ENCODE measurements at regions not wholly inside any gene's neighbourhood (a gene's known extent, or its start where the extent isn't known, plus 50 kb on each side); places are given as distances from the start of the nearest gene placed in this dataset.

DNA sequence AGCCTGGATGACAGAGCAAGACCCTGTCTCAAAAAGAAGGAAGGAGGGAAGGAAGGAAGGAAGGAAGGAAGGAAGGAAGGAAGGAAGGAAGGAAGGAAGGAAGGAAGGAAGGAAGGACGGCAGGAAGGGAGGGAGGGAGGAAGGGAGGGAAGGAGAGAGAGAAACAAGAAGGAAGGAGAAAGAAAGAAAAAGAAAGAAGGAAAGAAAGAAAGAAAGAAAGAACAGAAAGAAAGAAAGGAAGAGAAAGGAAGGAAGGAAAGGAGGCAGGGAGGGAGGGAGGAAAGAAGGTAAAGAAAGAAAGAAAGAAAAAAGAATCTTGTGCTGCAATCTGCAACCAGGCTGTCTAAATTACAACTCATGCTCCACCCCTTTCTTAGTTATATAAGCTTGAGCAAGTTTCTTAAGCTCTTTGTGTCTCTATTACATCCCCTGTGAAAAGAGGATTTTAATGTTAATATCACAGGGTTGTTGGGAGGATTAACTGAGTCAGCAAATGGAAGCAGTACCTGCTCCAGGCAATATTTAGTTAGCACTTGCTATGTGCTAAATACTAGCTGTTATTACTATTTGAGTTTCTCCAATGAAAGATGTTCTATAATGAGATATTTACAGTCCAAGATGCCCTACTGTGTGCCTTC is 917.9 kb upstream of the AUTS2 start:
- DNase-seq (no peak), ATAC-seq (no peak)
- TF ChIP-seq, protein P1, sequence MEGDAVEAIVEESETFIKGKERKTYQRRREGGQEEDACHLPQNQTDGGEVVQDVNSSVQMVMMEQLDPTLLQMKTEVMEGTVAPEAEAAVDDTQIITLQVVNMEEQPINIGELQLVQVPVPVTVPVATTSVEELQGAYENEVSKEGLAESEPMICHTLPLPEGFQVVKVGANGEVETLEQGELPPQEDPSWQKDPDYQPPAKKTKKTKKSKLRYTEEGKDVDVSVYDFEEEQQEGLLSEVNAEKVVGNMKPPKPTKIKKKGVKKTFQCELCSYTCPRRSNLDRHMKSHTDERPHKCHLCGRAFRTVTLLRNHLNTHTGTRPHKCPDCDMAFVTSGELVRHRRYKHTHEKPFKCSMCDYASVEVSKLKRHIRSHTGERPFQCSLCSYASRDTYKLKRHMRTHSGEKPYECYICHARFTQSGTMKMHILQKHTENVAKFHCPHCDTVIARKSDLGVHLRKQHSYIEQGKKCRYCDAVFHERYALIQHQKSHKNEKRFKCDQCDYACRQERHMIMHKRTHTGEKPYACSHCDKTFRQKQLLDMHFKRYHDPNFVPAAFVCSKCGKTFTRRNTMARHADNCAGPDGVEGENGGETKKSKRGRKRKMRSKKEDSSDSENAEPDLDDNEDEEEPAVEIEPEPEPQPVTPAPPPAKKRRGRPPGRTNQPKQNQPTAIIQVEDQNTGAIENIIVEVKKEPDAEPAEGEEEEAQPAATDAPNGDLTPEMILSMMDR (IDR thresholded peaks at IDR 0.05): no peak
- H3K36me3 ChIP-seq: no peaks in the 10 kb centered on the region
- H3K4me3 ChIP-seq: no peak overlapping the region
- no peak overlapping the region for H3K27ac ChIP-seq
- peaks cover 0 to 16% of the 10 kb centered on the region in 2 donors for H3K9me3 ChIP-seq
- intact Hi-C loops (cut with DNase I): no loop called here
- no peaks in the 10 kb centered on the region for H3K4me1 ChIP-seq
- no peaks in the 10 kb centered on the region for H3K27me3 ChIP-seq

DNA sequence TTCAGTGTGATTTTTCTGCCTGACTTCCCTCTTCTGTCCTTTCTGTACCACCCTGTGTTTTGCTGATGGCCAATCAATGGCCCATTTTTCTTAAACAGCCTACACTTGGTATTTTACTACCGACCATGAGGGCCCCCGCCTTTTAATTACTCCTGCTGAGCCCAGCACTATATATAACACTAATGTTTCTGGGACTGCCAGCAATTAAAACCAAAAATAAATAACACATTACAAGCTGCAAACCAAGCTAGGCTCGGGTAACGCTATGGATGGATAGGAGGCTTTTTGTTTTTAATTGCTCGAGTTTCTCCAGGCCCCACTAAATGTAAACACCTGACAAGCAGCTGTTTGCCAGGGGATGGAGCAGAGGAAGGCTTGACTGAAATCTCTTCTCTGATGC is 915.4 kb upstream of the AUTS2 start:
- no peaks in the 10 kb centered on the region for H3K4me1 ChIP-seq
- no peaks in the 10 kb centered on the region for H3K27me3 ChIP-seq
- DNase-seq (no peak), ATAC-seq (no peak)
- no peak overlapping the region for H3K27ac ChIP-seq
- TF ChIP-seq, protein P1 (IDR thresholded peaks at IDR 0.05): no peak
- H3K36me3 ChIP-seq: no peaks in the 10 kb centered on the region
- H3K4me3 ChIP-seq: no peak overlapping the region
- intact Hi-C loops (cut with DNase I): no loop called here
- peaks cover 0 to 24% of the 10 kb centered on the region in 2 donors for H3K9me3 ChIP-seq

GRCh38 chr7:68684246-68684839 is 913.9 kb upstream of the AUTS2 start:
- Histone ChIP-seq H3K27me3 (no peaks in the 10 kb centered on the region), H3K36me3 (no peaks in the 10 kb centered on the region), H3K4me1 (no peaks in the 10 kb centered on the region), H3K4me3 (no peak overlapping the region), H3K9me3 (peaks cover 0 to 24% of the 10 kb centered on the region in 2 donors), H3K27ac (no peak overlapping the region)
- no peak for DNase-seq
- intact Hi-C loops (cut with DNase I): no loop called here
- TF ChIP-seq, protein P1 (IDR thresholded peaks at IDR 0.05): no peak
- no peak for ATAC-seq

GRCh38 chr7:68684996-68685395 is 913.3 kb upstream of the AUTS2 start:
- ATAC-seq (no peak), DNase-seq (no peak)

DNA sequence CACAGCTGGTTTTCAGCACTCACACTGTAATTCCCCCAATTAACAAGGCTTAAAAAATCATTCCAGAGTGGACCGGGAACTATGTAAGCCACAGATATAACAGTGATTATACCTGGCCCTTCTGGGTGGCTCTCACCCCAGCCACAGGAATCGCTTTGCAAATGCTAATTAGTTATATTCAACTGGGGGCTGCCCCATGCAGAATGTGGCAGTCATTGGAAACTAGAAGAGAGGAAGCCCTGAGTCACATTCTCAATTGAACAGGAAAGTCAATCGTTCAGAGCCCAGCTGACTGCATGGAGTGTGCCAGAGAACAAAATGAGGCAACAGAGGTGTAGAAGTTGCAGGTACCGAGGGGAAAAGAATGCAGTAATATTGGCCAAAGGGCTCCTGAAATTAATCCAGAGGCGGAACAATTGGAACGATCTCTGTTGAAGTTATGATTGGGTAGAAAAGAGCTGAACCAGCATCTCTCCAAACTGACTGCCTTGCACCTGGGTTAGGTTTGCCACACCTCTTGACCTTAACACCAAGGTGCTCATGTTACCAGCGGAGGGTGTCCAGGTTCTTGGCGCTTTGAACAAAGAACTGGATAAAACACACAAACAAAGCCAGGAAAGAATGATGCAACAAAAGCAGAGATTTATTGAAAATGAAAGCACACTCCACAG is 909.7 kb upstream of the AUTS2 start:
- ATAC-seq: no peak
- Histone ChIP-seq H3K4me3 (no peak overlapping the region), H3K4me1 (no peaks in the 10 kb centered on the region), H3K27ac (no peak overlapping the region), H3K9me3 (peaks cover 0 to 25% of the 10 kb centered on the region in 2 donors), H3K36me3 (no peaks in the 10 kb centered on the region), H3K27me3 (no peaks in the 10 kb centered on the region)
- intact Hi-C loops (cut with DNase I): no loop called here
- no peak for DNase-seq
- TF ChIP-seq, protein P1 (IDR thresholded peaks at IDR 0.05): no peak

More at GRCh38 chr7:68684996-68685395, 913.3 kb upstream of the AUTS2 start:
- Histone ChIP-seq H3K9me3 (peaks cover 0 to 24% of the 10 kb centered on the region in 2 donors), H3K4me1 (no peaks in the 10 kb centered on the region), H3K27ac (no peak overlapping the region), H3K4me3 (no peak overlapping the region), H3K27me3 (no peaks in the 10 kb centered on the region), H3K36me3 (no peaks in the 10 kb centered on the region)
- TF ChIP-seq, protein P1 (IDR thresholded peaks at IDR 0.05): no peak
- intact Hi-C loops (cut with DNase I): no loop called here
